ENCODE measurements at regions not wholly inside any gene's neighbourhood (a gene's known extent, or its start where the extent isn't known, plus 50 kb on each side); places are given as distances from the start of the nearest gene placed in this dataset.

DNA sequence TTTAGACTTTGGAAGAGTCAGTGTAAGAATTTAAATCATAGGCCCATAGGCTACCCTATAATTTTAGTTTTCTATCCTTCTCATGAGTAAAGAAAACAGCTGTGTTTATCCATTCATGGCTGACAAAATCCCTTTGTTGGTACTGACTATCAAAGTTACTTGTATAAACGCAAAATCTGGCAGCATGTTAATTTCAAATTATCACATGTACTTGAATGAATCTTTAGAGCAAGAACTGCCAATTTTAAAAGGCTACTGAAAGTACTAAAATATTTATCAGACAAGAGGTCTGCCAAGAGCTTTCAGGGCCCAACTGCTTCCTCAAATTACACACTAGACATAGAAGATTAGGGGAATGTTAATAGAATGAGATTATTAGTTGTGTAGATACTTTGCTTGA is 66.6 kb downstream of the MYL12B start:
- Mint-ChIP-seq H3K4me1 (no peaks in the 10 kb centered on the region), H3K27ac (no peak overlapping the region), H3K4me3 (no peak overlapping the region), H3K36me3 (ENCODE audit: low read depth) (no peaks in the 10 kb centered on the region), H3K27me3 (peaks cover 38% of the 10 kb centered on the region)
- H3K9me3 ChIP-seq (ENCODE audit: control insufficient read depth, low read length, poor library complexity, severe bottlenecking), result no peaks in the 10 kb centered on the region
- DNase-seq (no peak), ATAC-seq (no peak)

DNA sequence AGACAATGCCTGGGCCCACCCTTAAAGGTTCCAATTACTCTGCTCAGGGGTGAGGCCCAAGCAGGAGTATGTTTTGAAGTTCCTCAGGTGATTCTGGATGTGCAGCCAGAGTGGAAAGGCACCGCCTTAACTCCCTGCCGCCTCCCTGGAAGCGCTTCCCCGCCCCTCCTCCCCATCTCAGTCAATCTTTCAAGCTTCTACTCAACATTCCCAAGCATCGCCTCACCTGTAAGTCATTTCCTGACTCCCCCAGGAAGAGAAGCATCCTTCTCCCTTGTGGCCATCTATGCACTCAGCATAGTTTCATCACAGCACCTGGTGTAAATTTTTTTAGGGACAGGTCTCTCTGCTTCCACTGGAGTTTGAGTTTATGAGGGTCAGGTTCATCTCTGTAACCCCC is 67.5 kb downstream of the MYL12B start:
- Mint-ChIP-seq H3K4me3 (no peak overlapping the region), H3K36me3 (ENCODE audit: low read depth) (no peaks in the 10 kb centered on the region), H3K4me1 (no peaks in the 10 kb centered on the region), H3K27me3 (peaks cover 35% of the 10 kb centered on the region), H3K27ac (no peak overlapping the region)
- DNase-seq (no peak), ATAC-seq (no peak)
- H3K9me3 ChIP-seq (ENCODE audit: control insufficient read depth, low read length, poor library complexity, severe bottlenecking), result no peaks in the 10 kb centered on the region

DNA sequence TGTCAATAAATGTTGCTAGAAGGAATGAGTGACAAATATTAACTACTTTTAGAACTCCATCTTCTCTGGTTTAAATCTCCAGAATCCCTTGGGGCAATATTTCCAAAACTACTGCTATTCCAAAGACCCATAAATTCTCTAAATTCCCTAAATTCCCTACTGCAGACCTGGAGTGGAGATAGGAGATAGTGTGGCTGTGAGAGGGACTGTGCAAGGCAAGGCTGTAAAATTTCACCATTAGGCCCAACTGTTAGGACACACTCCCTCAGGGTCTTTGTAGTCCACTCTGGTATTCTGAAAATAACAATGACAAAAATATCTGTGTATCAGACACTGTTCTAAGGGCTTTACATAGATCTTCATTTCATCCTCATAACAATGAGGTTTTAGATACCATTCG is 67.9 kb downstream of the MYL12B start:
- ATAC-seq (no peak), DNase-seq (no peak)
- Mint-ChIP-seq H3K27me3 (peaks cover 32% of the 10 kb centered on the region), H3K36me3 (ENCODE audit: low read depth) (no peaks in the 10 kb centered on the region), H3K4me1 (no peaks in the 10 kb centered on the region), H3K4me3 (no peak overlapping the region), H3K27ac (no peak overlapping the region)
- no peaks in the 10 kb centered on the region for H3K9me3 ChIP-seq (ENCODE audit: control insufficient read depth, low read length, poor library complexity, severe bottlenecking)

DNA sequence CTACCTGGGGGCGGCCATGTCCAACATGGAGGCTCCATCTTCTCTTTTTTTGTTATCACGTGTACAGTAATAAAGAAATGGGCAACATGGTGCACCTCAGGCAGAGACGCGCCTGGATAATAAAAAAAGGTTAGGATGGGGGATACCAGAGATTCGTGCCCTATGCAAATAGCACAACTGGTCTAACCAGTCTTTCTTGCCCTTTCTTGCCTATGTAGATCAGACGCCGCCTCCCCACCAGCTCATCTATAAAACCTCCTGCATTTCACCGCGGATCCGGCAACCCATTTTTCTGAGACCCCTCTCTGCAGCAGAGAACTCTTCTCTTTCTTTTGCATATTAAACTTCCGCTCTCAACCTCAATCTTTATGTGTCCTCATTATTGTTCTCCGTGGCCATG is 68.7 kb downstream of the MYL12B start:
- H3K4me3 Mint-ChIP-seq, result no peak overlapping the region
- ATAC-seq (no peak), DNase-seq (no peak)
- no peaks in the 10 kb centered on the region for H3K4me1 Mint-ChIP-seq
- no peaks in the 10 kb centered on the region for H3K36me3 Mint-ChIP-seq (ENCODE audit: low read depth)
- no peak overlapping the region for H3K27ac Mint-ChIP-seq
- peaks cover 32% of the 10 kb centered on the region for H3K27me3 Mint-ChIP-seq
- H3K9me3 ChIP-seq (ENCODE audit: control insufficient read depth, low read length, poor library complexity, severe bottlenecking), result no peaks in the 10 kb centered on the region

DNA sequence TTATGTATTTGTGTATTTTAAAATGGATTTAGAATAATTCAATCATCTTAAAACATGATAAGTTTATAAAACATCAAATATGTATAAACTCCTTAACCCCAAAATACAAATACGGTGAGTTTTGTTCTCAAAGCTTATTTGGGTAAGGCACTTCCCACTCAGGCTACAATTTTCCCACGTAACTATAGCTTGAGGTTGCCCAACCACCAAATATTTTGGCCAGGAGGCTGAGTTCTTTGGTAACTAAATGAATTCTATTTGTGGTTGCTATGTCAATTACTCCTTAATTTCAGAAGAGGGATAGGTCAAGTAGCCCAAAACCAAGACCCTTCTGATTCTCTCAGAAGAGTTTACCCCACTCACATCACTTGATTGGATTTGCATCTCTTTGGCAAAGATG is 70.4 kb downstream of the MYL12B start:
- H3K9me3 ChIP-seq (ENCODE audit: control insufficient read depth, low read length, poor library complexity, severe bottlenecking), result no peaks in the 10 kb centered on the region
- Mint-ChIP-seq H3K4me3 (no peak overlapping the region), H3K27me3 (peaks cover 19% of the 10 kb centered on the region), H3K4me1 (no peaks in the 10 kb centered on the region), H3K36me3 (ENCODE audit: low read depth) (no peaks in the 10 kb centered on the region), H3K27ac (no peak overlapping the region)
- no peak for ATAC-seq
- no peak for DNase-seq

DNA sequence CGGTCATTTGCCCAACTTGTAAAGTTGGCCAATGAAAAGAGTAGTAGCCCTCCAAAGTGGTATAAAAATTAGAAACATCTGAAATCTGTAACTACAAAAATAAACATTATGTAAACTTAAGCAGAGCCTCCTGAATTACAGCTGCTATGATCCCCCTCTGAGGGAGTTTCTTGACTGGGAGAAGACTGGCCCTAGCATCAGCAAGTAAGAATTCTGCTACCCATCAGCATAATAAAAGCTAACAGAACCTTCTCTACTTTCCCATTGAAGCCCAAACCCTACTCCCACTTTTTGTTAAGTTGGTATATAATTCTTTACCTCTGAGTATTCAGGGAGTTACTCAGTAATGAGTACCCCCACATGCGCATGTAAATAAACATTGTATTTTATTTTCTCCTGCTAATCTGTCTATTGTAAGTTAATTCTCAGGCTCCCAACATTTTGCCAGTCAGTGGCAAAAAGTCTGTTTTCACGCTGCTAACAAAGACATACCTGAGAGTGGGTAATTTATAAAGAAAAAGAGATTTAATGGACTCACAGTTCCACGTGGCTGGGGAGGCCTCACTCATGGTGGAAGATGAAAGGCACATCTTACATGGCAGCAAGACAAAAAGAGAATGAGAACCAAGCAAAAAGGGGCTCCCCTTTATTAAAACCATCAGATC is 71.3 kb downstream of the MYL12B start:
- Mint-ChIP-seq H3K4me1 (no peaks in the 10 kb centered on the region), H3K27ac (no peak overlapping the region), H3K27me3 (peaks cover 19% of the 10 kb centered on the region), H3K36me3 (ENCODE audit: low read depth) (no peaks in the 10 kb centered on the region), H3K4me3 (no peak overlapping the region)
- DNase-seq (no peak), ATAC-seq (no peak)
- no peaks in the 10 kb centered on the region for H3K9me3 ChIP-seq (ENCODE audit: control insufficient read depth, low read length, poor library complexity, severe bottlenecking)

DNA sequence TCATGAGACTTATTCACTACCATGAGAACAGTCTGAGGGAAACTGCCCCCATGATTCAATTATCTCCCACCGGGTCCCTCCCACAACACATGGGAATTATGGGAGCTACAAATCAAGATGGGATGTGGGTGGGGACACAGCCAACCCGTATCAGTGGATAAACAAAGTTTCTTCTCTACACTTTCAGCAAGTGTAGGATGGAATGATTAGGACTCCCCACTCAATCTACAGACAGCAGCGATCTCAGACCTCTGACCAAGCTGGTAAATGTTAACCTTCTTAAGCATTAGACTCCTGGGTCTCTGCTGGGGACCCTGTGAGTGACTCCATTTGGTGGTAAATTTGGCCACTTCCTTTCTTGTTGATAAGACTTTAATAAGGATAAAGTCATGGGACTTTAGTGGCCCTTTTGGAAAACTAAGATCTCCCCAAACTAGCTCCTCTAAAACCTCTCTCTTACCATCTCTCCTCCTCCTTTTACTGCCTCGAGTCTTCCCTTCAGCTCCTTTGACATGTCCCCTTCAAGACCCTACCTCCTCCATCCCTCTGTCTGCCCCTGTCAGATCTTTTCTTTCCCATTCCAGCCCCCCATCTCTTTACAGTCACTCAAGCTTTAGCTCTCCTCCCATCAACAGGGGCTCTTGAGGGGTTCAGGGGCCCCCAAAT is 71.9 kb downstream of the MYL12B start:
- H3K9me3 ChIP-seq (ENCODE audit: control insufficient read depth, low read length, poor library complexity, severe bottlenecking), result no peaks in the 10 kb centered on the region
- no peaks in the 10 kb centered on the region for H3K36me3 Mint-ChIP-seq (ENCODE audit: low read depth)
- H3K4me3 Mint-ChIP-seq, result no peak overlapping the region
- no peak overlapping the region for H3K27ac Mint-ChIP-seq
- DNase-seq (no peak), ATAC-seq (no peak)
- H3K27me3 Mint-ChIP-seq, result peaks cover 19% of the 10 kb centered on the region
- no peaks in the 10 kb centered on the region for H3K4me1 Mint-ChIP-seq

DNA sequence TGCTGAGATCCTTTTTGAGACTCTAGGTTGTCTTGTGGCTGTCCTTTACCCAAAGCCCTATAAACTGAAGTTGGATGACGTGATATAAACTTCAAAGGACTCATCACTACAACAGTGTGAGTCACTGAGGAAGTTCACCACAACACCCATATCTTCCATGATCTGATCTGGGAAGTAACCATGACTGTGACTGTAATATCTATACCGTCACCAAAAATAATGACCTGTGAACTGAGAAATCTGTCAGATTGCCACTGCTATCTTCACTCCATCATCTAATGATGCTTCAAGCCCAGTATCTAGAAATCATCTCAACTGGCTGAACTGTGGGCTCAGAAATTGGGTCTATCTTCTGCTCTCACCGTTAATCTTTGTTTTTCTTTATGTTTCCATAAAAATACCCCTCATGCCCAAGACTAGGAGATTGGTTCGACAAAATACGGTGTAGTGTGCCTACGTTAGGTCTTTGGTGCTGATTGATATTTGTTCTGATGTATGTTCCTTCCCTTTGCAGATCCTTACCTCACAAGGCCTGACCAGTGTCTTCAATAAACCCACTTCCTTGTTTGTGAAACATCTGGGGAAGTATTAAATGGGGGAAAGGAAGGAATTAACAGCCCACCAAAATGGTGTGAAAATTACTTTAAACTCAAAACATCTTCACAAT is 78.2 kb downstream of the MYL12B start:
- Mint-ChIP-seq H3K27me3 (no peaks in the 10 kb centered on the region), H3K4me3 (no peak overlapping the region), H3K4me1 (peaks cover 2% of the 10 kb centered on the region), H3K27ac (no peak overlapping the region), H3K36me3 (ENCODE audit: low read depth) (no peaks in the 10 kb centered on the region)
- ATAC-seq, result peak; percentile 67
- no peak for DNase-seq
- H3K9me3 ChIP-seq (ENCODE audit: control insufficient read depth, low read length, poor library complexity, severe bottlenecking), result no peaks in the 10 kb centered on the region

DNA sequence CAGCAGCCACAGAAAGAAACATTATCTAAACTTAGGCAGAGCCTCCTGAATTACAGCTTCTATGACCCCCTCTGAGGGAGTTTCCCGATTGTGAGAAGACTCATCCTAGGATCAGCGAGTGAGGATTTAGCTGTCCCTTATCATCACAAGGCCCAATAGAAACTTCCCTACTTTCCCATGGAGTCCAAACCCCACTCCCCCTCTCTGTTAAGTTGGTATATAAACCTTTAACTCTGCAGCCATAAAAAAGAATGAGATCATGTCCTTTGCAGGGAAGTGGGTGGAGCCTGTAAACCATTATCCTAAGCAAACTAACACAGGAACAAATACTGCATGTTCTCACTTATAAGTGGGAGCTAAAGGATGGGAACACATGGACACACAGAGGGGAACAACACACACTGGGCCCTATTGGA is 78.8 kb downstream of the MYL12B start:
- DNase-seq, result no peak
- no peaks in the 10 kb centered on the region for H3K36me3 Mint-ChIP-seq (ENCODE audit: low read depth)
- peaks cover 2% of the 10 kb centered on the region for H3K4me1 Mint-ChIP-seq
- ATAC-seq, result no peak
- no peak overlapping the region for H3K27ac Mint-ChIP-seq
- H3K27me3 Mint-ChIP-seq, result no peaks in the 10 kb centered on the region
- no peak overlapping the region for H3K4me3 Mint-ChIP-seq
- H3K9me3 ChIP-seq (ENCODE audit: control insufficient read depth, low read length, poor library complexity, severe bottlenecking), result no peaks in the 10 kb centered on the region

DNA sequence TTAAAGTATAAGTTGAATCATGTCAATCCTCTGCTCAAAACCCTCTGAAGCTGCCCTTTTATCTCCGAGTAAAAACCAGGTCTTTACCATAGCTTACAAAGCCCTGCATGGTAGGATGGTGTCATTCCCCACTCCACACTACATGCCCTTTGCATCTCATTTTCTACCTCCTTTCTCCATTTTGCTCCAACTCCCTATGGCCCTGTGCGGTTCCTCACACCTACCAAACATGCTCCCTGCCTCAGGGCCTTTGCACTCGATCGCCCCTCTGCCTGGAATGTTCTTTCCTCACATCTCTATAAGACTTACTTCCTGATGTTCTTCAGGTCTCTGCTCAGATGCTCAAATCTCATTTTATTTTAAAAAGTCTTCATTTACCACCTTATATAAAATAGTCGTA is 80.7 kb downstream of the MYL12B start:
- DNase-seq, result no peak
- Mint-ChIP-seq H3K4me3 (no peak overlapping the region), H3K36me3 (ENCODE audit: low read depth) (no peaks in the 10 kb centered on the region), H3K4me1 (peaks cover 2% of the 10 kb centered on the region), H3K27me3 (peaks cover 13% of the 10 kb centered on the region), H3K27ac (no peak overlapping the region)
- no peaks in the 10 kb centered on the region for H3K9me3 ChIP-seq (ENCODE audit: control insufficient read depth, low read length, poor library complexity, severe bottlenecking)
- ATAC-seq, result no peak

DNA sequence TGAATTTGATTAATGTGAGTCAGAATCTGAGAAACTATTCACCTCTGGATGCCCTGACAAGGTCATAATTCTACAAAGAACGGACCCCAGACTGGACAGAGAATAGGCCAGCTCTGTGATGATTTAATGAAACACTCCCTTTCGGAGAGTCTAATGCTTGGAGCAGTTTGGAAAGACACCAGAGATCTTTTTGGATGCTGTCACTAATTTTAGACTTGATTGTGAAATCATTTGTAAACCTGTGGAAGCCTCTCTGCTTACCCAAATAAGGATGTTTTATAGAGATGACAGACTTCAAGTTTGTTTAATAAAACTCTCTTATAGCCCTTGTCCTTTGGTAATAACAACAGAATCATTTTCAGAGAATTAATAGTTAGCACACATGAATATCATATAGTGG is 83.5 kb downstream of the MYL12B start:
- H3K27me3 Mint-ChIP-seq, result peaks cover 24% of the 10 kb centered on the region
- H3K4me3 Mint-ChIP-seq, result no peak overlapping the region
- H3K36me3 Mint-ChIP-seq (ENCODE audit: low read depth), result no peaks in the 10 kb centered on the region
- no peaks in the 10 kb centered on the region for H3K9me3 ChIP-seq (ENCODE audit: control insufficient read depth, low read length, poor library complexity, severe bottlenecking)
- no peaks in the 10 kb centered on the region for H3K4me1 Mint-ChIP-seq
- no peak overlapping the region for H3K27ac Mint-ChIP-seq
- ATAC-seq, result no peak
- no peak for DNase-seq

DNA sequence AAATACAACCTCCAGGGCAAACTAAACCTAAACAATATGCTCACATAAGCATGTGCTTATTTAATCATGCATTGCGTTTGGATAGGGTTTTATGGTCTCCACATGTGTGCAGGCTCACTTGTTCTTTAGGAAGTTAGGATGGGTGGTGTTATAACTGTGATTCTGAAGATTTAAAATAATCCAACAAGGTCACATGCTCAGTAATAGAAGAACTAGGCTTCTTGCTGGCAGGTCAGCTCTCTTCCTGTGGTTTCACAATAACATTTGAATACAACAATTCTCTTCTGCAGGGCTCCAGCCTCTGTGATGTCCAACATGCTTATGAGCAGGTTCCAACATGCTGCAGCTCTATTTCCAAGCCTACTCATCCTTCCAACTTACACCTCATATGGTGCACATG is 84.0 kb downstream of the MYL12B start:
- no peak for ATAC-seq
- H3K36me3 Mint-ChIP-seq (ENCODE audit: low read depth), result no peaks in the 10 kb centered on the region
- no peaks in the 10 kb centered on the region for H3K4me1 Mint-ChIP-seq
- H3K9me3 ChIP-seq (ENCODE audit: control insufficient read depth, low read length, poor library complexity, severe bottlenecking), result no peaks in the 10 kb centered on the region
- H3K27me3 Mint-ChIP-seq, result peaks cover 24% of the 10 kb centered on the region
- no peak overlapping the region for H3K4me3 Mint-ChIP-seq
- H3K27ac Mint-ChIP-seq, result no peak overlapping the region
- no peak for DNase-seq

DNA sequence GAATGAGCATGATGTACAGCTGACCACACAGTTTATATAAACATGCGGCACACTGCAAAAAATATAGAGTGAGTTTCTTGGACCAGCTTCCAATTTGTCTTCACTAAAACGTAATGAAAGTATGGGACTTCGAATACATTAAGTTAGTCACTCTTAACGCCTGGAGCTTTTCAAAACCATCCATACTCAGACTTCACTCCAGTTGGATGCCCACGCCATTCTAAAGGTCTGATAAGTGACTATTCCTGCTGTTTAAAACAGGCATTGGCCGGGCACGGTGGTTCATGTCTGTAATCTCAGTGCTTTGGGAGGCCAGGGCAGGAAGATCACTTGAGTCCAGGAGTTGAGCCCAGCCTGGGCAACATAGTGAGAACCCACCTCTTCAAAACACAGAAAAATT is 84.6 kb downstream of the MYL12B start:
- H3K36me3 Mint-ChIP-seq (ENCODE audit: low read depth), result no peaks in the 10 kb centered on the region
- no peak for DNase-seq
- peaks cover 24% of the 10 kb centered on the region for H3K27me3 Mint-ChIP-seq
- no peaks in the 10 kb centered on the region for H3K4me1 Mint-ChIP-seq
- no peak overlapping the region for H3K4me3 Mint-ChIP-seq
- H3K27ac Mint-ChIP-seq, result no peak overlapping the region
- no peak for ATAC-seq
- no peaks in the 10 kb centered on the region for H3K9me3 ChIP-seq (ENCODE audit: control insufficient read depth, low read length, poor library complexity, severe bottlenecking)

Data from T-helper 17 cell (primary cell).